M059J (cell line): ENCODE measurements at regions not wholly inside any gene's neighbourhood (a gene's known extent, or its start where the extent isn't known, plus 50 kb on each side); places are given as distances from the start of the nearest gene placed in this dataset.

Source experiments
- DNase-seq: peaks from one replicate; pipeline ENCODE4 v3.0.0-alpha.2; 2012; ENCODE audit warnings: low read depth

DNA sequence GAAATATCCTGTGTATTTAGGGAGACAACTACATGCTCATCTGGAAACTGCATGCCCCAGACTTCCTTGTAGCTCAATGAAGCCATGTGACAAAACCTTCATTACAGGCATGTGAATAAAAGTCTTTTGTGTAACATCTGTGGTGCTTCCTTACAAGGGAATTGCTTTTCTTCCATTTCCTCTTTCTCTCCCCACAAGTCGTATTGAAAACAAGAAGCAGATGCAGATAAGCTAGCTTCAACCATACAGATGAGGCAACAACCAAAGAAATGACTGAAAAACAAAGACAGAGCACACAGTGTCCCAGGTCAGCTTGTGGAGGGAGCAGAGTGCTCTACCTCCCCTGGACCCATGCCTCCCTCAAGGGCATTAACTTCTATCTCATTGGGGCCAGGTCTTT is 115.8 kb upstream of the INPP4B start:
- DNase-seq = no peak

- no peak for DNase-seq
These were observed 128.2 kb upstream of the INPP4B start for GRCh38 chr4:142974328-142974727.

DNA sequence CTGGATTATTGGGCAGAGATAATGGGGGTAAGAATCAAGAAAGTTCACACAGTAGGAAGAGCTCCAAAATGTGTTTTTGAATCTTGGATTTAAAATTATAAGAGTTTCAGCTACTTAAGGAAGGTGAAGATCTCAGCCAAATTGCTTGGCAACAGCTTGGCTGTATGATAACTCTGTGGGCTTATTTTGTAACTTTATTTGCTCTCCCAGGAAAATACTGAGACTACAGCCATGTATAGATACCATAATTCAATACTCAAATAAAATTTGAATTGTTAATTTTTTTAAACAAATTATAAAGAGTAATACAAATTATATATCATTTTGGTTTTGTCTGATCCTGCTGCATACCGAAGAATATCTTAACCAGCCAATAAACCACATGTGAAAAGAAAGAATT is 129.5 kb upstream of the INPP4B start:
- no peak for DNase-seq

GRCh38 chr4:142976482-142976881 is 130.4 kb upstream of the INPP4B start:
- DNase-seq = no peak

- no peak for DNase-seq
These were observed 131.1 kb upstream of the INPP4B start for GRCh38 chr4:142977182-142977581.

GRCh38 chr4:142983065-142983464 is 137.0 kb upstream of the INPP4B start:
- DNase-seq = no peak

DNA sequence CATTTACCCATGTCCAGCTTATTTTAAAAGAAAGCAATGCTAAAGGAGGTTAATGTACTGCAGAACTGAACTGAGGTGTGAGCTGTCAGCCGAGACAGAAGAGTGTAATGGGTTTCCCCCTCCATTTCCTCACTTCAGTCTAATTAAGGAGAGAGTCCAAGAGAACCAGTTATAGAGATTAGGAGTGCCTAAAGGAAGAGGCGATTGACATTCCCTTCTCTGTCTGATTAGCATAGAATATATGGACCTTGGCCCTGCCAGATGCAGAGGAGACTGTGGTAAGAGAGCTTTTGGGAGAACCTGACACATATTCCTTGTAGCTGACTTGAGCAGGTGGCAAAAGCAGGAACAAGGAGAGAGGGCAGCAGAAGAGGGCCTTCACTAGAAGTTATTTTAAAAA is 137.5 kb upstream of the INPP4B start:
- DNase-seq = no peak

- DNase-seq = peak; percentile 9
These were observed 138.9 kb upstream of the INPP4B start for GRCh38 chr4:142984871-142985585.

DNA sequence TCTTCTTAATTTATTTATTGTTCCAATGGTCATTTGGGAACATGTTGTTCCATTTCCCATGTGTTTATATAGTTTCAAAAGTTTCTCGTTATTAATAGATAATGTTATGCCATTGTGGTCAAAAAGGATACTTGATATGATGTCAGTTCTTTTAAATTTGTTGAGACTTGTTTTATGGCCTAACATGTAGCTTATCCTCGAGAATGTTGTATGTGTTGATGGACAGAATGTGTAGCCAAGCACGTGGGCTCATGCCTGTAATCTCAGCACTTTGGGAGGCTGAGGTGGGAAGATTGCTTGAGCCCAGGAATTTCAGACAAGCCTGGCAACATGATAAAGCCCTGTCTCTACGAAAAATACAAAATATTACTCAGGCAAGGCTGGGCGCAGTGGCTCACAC is 168.5 kb upstream of the USP38 start:
- DNase-seq = no peak

GRCh38 chr4:143017210-143017609 is 167.5 kb upstream of the USP38 start:
- DNase-seq = no peak

GRCh38 chr4:143019351-143019750 is 165.4 kb upstream of the USP38 start:
- no peak for DNase-seq

GRCh38 chr4:143021384-143021783 is 163.3 kb upstream of the USP38 start:
- no peak for DNase-seq

DNA sequence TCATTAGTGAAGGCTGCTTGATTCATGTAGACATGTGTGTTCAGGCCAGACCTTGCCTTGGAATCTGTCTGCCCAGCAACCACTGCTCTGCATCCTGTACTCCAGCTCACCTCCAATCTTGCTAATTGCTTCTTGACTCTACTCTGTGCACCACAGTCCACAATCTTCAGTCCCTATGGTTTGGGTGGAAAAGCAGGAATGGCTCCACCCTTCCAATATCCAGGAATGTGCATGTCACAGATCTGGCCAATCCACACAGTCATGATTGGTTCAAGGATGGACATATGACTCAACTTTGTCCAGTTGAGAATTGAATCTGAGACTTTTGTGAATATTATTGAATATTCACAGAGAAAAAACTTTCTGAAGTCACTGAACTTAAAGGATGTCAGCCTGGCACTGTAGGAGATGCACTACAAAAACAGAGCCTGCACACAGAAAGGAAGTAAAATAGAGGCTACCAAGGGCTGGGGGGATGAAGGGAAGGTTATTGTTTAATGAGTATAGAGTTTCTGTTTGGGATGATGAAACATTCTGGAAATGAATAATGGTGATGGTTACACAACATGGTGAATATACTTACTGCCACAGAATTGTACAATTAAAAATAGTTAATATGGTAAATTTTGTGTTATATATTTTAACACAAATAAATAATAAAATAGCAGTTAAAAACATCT is 161.3 kb upstream of the USP38 start:
- no peak for DNase-seq

GRCh38 chr4:143025081-143025704 is 159.5 kb upstream of the USP38 start:
- peak; percentile 62 for DNase-seq

- peak; percentile 12 for DNase-seq
These were observed 158.1 kb upstream of the USP38 start for GRCh38 chr4:143026459-143027170.

DNA sequence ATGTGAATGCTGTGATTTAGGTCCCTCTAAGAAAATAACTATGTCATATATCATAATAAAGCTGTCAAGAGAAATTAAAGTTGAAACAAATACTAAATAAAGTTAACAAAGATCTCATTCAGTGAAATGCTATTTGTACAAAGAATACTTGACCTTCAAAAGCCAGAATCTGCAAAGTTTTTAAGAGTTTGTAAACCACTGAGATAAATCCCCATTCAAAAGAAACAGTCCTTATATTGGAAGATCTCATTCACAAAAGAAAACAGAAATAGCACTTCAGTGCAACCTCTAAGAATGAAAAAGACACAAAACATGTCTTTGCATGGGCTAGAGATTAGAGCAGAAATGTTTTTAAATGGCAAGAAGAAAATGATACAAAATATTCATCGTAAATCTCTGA is 149.1 kb upstream of the USP38 start:
- DNase-seq = no peak

DNA sequence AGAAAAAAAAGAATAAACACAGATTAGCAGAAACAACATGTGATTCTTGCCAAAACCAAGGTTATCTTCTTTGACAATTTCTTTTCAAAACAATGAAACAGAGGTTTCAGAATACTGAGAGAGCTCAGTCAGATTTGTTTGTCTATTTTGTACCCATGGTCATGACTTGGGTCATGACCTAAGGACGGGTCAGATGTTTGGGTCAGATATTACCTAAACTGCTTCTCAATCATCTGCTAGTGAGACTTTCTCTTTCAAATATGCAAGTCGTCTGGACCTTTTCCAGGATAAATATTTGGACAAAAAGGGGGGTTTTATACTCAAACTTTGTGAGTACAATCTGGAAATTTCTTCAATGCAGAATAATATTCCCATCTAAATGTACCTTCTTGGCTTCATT is 148.3 kb upstream of the USP38 start:
- DNase-seq = no peak

DNA sequence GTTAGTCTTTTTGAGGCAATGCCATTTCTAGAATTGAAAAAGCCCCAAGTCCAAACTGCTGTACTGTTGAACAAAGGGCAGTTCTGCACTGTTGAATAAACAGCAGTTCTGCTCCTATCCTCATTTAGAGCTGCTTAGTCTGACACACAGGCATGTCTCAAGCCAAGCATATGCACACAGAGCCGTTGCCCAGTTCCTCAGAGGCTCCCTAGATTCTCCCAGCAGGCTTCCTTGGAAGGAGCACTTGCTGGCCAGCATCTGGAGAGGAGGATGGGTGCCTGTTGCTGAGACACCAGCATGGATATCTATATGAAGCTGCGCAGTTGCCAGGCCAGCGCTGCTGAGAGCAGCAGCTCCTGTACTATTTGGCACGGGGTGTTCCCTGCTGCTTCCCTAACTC is 138.3 kb upstream of the USP38 start:
- no peak for DNase-seq

DNA sequence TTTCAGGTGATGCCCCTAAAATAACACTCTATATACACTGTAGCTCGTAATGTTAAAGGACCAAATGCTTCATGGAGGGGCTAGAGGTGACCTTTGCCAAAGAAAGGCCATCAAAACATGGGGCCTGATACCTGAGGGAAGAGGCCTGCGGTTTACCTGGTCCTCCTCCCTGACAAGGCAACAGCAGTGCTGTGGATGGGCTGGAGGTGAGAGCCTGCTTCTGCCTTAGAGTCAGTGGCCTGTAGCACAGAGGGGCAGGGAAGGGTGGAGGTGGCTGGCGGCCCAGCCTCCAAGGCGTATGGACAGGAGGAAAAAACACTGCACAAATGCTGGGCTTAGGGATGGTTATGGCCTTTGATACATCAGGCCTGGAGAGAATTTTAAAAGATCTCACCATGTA is 137.8 kb upstream of the USP38 start:
- DNase-seq = no peak

DNA sequence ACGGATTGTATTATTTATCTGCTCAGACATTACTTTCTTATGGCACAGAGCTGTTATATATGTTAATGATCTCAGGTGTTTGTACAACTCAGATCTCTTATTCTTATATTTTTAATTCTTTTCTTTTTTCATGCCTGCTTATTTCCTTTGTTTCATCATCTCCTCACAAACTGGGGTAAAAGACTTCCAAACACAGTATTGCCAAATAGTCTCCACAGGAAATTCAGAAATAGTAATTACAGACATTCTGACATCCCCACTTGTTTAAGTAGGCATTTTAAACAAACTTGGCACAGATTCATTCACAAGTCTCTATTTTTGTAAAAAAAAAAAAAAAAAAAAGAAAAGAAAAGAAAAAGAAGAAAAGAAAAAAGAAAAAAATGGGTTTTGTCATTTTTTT is 129.7 kb upstream of the USP38 start:
- DNase-seq = no peak

DNA sequence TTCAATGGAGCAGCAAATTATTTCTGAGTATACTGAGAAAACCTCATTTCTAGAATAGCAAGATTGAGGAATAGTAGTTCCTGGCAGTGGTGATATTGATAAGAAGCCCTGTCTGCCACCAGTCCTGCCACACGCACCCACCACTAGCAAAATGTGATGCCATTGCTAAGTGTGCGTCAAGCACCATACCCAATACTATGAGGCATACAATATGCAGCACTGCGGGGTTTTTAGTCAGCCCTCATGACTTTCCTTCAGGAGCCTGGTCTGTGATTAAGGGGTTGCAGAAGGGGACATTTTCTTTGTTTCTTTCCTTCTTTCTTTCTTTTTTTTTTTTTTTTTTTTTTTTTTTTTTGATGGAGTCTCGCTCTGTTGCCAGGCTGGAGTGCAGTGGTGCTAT is 128.7 kb upstream of the USP38 start:
- DNase-seq = no peak

DNA sequence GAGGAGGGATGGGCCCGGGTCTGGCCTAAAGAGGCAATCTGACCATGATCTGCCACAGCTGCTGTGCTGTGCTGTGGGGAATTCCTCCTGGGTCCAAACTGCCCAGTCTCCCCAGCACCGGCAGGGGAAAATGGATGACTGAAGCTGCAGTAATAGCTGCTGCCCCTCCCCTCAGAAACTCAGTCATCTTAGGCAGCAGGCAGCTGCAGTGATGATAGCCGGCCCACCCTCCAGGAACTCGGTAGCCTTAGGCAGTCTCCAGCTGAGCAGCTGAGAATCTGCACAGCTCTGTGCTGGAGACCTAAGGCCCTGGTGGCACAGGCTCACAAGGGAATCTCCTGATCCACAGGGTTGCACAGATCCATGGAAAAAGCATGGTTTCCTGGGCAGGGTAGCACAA is 113.4 kb upstream of the USP38 start:
- DNase-seq = no peak

DNA sequence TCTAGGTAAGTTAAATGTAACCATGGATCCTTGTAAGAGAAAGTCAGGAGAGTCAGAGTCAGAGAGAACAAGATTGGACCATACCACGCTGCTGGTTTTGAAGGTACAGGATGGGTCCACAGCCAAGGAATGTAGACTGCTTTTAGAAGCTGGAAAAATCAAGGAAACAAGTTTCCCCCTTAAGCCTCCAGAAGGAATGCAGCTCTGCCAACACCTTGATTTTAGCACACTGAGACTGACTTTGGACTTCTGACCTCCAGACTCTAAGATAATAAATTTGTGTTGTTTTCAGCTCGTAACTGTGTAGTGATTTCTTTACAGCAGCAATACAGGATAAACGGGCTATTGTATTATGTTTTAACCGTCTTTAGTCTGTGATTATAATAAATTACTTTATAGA is 108.0 kb upstream of the USP38 start:
- no peak for DNase-seq
